Endothelial cell of umbilical vein (primary cell): ENCODE measurements at regions not wholly inside any gene's neighbourhood (a gene's known extent, or its start where the extent isn't known, plus 50 kb on each side); places are given as distances from the start of the nearest gene placed in this dataset.

Source experiments
- BruUV-seq: library from RNA; stranded (reverse); fragments of 400-500 nt; replicated peaks from 2 replicates; lab custom pipeline; 2021; lab: Mats Ljungman, UMichigan
- CTCF ChIA-PET: fragments of 300-600, 350-600 bp; sonication (Branson Sonifier 250); formaldehyde crosslinking; loops from one replicate; lab custom pipeline; 2021; ENCODE audit warnings: antibody characterized with exemption, inconsistent platforms; lab: Charles Lee
- POLR2A ChIA-PET: fragments of 300-600, 350-600 bp; sonication (Branson Sonifier 250); formaldehyde crosslinking; loops from one replicate; lab custom pipeline; 2021; ENCODE audit warnings: antibody characterized with exemption, inconsistent platforms; lab: Charles Lee
- DNase-seq: peaks from one replicate; pipeline ENCODE4 v3.0.0-alpha.2; 2011; ENCODE audit warnings: low read depth, low spot score
- FAIRE-seq: peaks from 2 replicates; lab custom pipeline; 2011; peaks lifted over from hg19 to GRCh38; lab: Jason Lieb, UNC
- H2AFZ ChIP-seq: 2 replicates; pipeline ENCODE4 v1.6.0; 2012; ENCODE audit warnings: low read depth, low read length, control low read depth, inconsistent platforms
- H3K27ac ChIP-seq: 2 replicates; pipeline ENCODE4 v1.5.1; 2011; ENCODE audit warnings: low read depth, mild to moderate bottlenecking, control low read depth, low read length, moderate library complexity; ENCODE audit not compliant: insufficient read depth
- H3K27me3 ChIP-seq, 2 experiments: 2 replicates each; pipeline versions ENCODE4 v1.6.0 to v1.6.1; 2011; ENCODE audit warnings: low read length in 2 of 2, mixed read lengths in 1 of 2; ENCODE audit not compliant: control insufficient read depth in 2 of 2, insufficient read depth in 2 of 2
- H3K36me3 ChIP-seq, 2 experiments: 2 replicates in 1 of 2; 3 replicates in 1 of 2; pipeline ENCODE4 v1.5.1; 2011; ENCODE audit warnings: low read length in 2 of 2, mild to moderate bottlenecking in 1 of 2, moderate library complexity in 1 of 2; ENCODE audit not compliant: control insufficient read depth in 2 of 2, insufficient read depth in 2 of 2; ENCODE audit errors: extremely low read depth in 1 of 2
- H3K4me1 ChIP-seq: 3 replicates; pipeline ENCODE4 v1.5.1; 2011; ENCODE audit warnings: mild to moderate bottlenecking, low read length; ENCODE audit not compliant: control insufficient read depth, insufficient read depth; ENCODE audit errors: extremely low read depth
- H3K4me2 ChIP-seq: 2 replicates; pipeline ENCODE4 v1.6.1; 2011; ENCODE audit warnings: low read length, control low read depth, mixed read lengths; ENCODE audit not compliant: insufficient read depth
- H3K4me3 ChIP-seq, 3 experiments: fragments of 200-600 bp in 1 of 3; sonication (generic), shearing (Covaris generic) in 1 of 3; replicated peaks in 1 of 3; 2 replicates each; pipeline ENCODE4 v1.5.1; 2011 to 2016; ENCODE audit warnings: control low read depth in 3 of 3, low read length in 3 of 3, mild to moderate bottlenecking in 2 of 3, inconsistent platforms in 1 of 3, low read depth in 1 of 3, moderate library complexity in 1 of 3; ENCODE audit not compliant: insufficient read depth in 1 of 3
- H3K79me2 ChIP-seq: 2 replicates; pipeline ENCODE4 v1.6.0; 2012; ENCODE audit warnings: low read length, inconsistent platforms; ENCODE audit not compliant: control insufficient read depth, insufficient read depth
- H3K9ac ChIP-seq: replicated peaks from 2 replicates; pipeline ENCODE3; 2011; ENCODE audit warnings: low read length, control low read depth; ENCODE audit not compliant: insufficient read depth; ENCODE audit errors: extremely low read depth
- H3K9me1 ChIP-seq: replicated peaks from 3 replicates; pipeline ENCODE4 v1.6.0; 2011; ENCODE audit warnings: mild to moderate bottlenecking, low read length; ENCODE audit not compliant: control insufficient read depth, insufficient read depth; ENCODE audit errors: extremely low read depth
- H3K9me3 ChIP-seq: replicated peaks from 2 replicates; pipeline ENCODE4 v1.5.1; 2012; ENCODE audit warnings: low read length, inconsistent platforms; ENCODE audit not compliant: control insufficient read depth, insufficient read depth
- H4K20me1 ChIP-seq: replicated peaks from 2 replicates; pipeline ENCODE3; 2011; ENCODE audit warnings: mild to moderate bottlenecking, low read length; ENCODE audit not compliant: control insufficient read depth, insufficient read depth; ENCODE audit errors: extremely low read depth
- EZH2 ChIP-seq: IDR thresholded peaks from 2 replicates; pipeline ENCODE4 v1.6.1; 2012; ENCODE audit warnings: borderline replicate concordance, low read depth, mild to moderate bottlenecking, moderate library complexity, low read length, inconsistent platforms; ENCODE audit not compliant: severe bottlenecking
- FOS ChIP-seq: IDR thresholded peaks from 2 replicates; pipeline ENCODE4 v1.6.1; 2011; ENCODE audit warnings: mild to moderate bottlenecking, low read length, moderate library complexity, borderline replicate concordance; ENCODE audit not compliant: insufficient read depth
- GATA2 ChIP-seq: IDR thresholded peaks from 2 replicates; pipeline ENCODE4 v1.7.0; 2011; ENCODE audit warnings: low read depth, mild to moderate bottlenecking, moderate library complexity, mixed read lengths, low read length; ENCODE audit not compliant: insufficient read length, insufficient read depth
- MAX ChIP-seq: IDR thresholded peaks from 2 replicates; pipeline ENCODE4 v1.6.1; 2011; ENCODE audit not compliant: insufficient read depth, insufficient read length
- MYC ChIP-seq: IDR thresholded peaks from one replicate; pipeline ENCODE4 v1.6.1; 2011; ENCODE audit warnings: mild to moderate bottlenecking, low read depth, low read length
- dilution Hi-C: fragments of 300-500 bp; cut with MboI; formaldehyde crosslinking; loops from one replicate; pipeline ENCODE4 v1.15.0; 2019; ENCODE audit warnings: low sequenced_read_pairs; ENCODE audit not compliant: extremely low pct_ligation_motif_present
- intact Hi-C: fragments of 100-400 bp; cut with micrococcal nuclease; formaldehyde crosslinking; loops from one replicate; pipeline ENCODE4 v1.10.0; 2022
- TF ChIP-seq, protein P1 (sequence below), 2 donors: IDR thresholded peaks; 1 replicate in 1 of 2; 2 replicates in 1 of 2; pipeline ENCODE4 v1.5.1; 2011; ENCODE audit warnings: low read length in 2 of 2, mild to moderate bottlenecking in 2 of 2, moderate library complexity in 2 of 2, control low read depth in 1 of 2, inconsistent platforms in 1 of 2, low read depth in 1 of 2; ENCODE audit not compliant: insufficient read depth in 1 of 2; ENCODE audit errors: extremely low read depth in 1 of 2

DNA sequence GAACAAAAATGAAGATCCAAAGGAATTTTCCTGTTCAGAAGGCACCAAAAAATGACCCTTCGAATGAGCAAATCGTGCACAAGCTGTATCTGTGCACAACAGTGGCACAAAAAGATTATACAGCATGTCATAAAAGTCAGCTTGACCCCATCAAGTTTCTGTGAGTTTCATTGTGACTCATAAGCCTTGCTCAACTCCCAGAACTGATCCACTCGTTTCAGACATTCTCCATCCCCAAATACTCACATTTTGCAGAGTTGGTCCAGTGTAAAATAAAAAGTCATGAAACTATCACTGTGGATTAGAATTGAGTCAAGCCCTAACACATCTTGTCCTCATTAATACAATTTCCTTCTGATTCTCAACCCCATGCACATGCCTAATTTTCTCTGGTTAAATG, 174.7 kb upstream of the PKN2 start:
- Histone ChIP-seq H3K9me3 (no peaks in the 10 kb centered on the region), H3K79me2 (no peaks in the 10 kb centered on the region), H3K9me1 (no peaks in the 10 kb centered on the region), H3K4me3 (no peak overlapping the region), H3K9ac (no peak overlapping the region), H2AFZ (no peak overlapping the region), H3K36me3 (no peaks in the 10 kb centered on the region), H3K4me1 (no peaks in the 10 kb centered on the region), H4K20me1 (no peaks in the 10 kb centered on the region), H3K4me2 (no peak overlapping the region), H3K27ac (no peak overlapping the region), H3K27me3 (peaks cover 0 to 2% of the 10 kb centered on the region in 2 experiments)
- no peak for DNase-seq
- POLR2A ChIA-PET: no interaction called here
- TF ChIP-seq FOS (no peak), GATA2 (no peak), MYC (no peak), EZH2 (no peak), MAX (no peak)
- TF ChIP-seq, protein P1, sequence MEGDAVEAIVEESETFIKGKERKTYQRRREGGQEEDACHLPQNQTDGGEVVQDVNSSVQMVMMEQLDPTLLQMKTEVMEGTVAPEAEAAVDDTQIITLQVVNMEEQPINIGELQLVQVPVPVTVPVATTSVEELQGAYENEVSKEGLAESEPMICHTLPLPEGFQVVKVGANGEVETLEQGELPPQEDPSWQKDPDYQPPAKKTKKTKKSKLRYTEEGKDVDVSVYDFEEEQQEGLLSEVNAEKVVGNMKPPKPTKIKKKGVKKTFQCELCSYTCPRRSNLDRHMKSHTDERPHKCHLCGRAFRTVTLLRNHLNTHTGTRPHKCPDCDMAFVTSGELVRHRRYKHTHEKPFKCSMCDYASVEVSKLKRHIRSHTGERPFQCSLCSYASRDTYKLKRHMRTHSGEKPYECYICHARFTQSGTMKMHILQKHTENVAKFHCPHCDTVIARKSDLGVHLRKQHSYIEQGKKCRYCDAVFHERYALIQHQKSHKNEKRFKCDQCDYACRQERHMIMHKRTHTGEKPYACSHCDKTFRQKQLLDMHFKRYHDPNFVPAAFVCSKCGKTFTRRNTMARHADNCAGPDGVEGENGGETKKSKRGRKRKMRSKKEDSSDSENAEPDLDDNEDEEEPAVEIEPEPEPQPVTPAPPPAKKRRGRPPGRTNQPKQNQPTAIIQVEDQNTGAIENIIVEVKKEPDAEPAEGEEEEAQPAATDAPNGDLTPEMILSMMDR (IDR thresholded peaks at IDR 0.05; ENCODE audit: extremely low read depth in 1 of 2, insufficient read depth in 1 of 2, low read depth in 1 of 2, low read length in 2 of 2): no peak
- BruUV-seq: no TSS peak
- no peak for FAIRE-seq
- intact Hi-C loops (no loop called here), dilution Hi-C loops (no loop called here)
- CTCF ChIA-PET: interaction anchor here (0.7 to 1.8 kb wide), 5 partner anchors 13 to 329 kb away, joined by 3 read pairs; no protein-coding TSS in a partner anchor
